Stimulated activated CD8-positive, alpha-beta memory T cell treated with anti-CD3 and anti-CD28 coated beads, Interleukin-15, amount 100 ng/mL, for 24 hours (primary cell): ENCODE measurements at regions not wholly inside any gene's neighbourhood (a gene's known extent, or its start where the extent isn't known, plus 50 kb on each side); places are given as distances from the start of the nearest gene placed in this dataset.
"Not testable (repeated sequence)": the region's sequence is repeated elsewhere in the genome, so short reads cannot be mapped to it uniquely, and the experiment has no call there.

Experiments used
- DNase-seq: peaks from one replicate; pipeline ENCODE4 v3.0.0-alpha.2; 2020; ENCODE audit warnings: low read depth

GRCh38 chr12:92987362-92987761, 58.3 kb upstream of the EEA1 start:
- no peak for DNase-seq

DNA sequence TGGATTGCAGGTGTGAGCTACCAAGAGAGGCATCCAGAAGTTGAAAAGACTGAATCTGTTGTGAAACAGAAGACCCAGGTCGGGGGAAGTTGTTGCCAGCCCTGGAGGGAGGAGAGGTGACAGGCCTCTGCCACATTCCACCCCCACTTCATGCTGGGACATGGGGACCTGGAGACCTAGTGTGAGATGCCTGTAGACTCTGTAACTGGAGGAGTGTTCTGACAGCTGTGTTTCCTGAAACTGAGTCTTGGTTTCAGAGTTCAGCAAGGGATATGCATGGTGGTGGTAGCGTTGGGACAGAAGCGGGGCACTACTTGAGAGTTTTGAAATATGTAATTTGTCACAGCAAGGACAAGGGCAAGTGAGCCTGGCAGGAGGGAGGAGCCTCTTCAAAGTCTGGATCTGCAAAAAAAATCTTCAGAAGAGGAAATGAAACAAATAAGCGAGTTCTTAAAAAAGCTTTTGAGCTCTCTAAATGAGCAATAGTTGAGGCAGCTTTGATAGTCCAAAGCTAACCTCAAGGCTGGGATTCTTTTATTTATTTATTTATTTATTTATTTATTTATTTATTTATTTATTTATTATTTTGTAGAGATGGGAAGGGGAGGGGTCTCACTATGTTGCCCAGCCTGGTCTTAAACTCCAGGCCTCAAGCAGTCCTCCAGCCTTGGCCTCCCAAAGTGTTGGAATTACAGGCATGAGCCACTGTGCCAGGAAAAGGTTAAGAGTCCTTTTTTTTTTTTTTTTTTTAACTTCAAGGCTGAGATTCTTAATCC, 58.9 kb upstream of the EEA1 start:
- DNase-seq = no peak

- no peak for DNase-seq
Measured at GRCh38 chr12:92988622-92989130, 59.6 kb upstream of the EEA1 start.

GRCh38 chr12:92989715-92990484, 60.8 kb upstream of the EEA1 start:
- DNase-seq = no peak

DNA sequence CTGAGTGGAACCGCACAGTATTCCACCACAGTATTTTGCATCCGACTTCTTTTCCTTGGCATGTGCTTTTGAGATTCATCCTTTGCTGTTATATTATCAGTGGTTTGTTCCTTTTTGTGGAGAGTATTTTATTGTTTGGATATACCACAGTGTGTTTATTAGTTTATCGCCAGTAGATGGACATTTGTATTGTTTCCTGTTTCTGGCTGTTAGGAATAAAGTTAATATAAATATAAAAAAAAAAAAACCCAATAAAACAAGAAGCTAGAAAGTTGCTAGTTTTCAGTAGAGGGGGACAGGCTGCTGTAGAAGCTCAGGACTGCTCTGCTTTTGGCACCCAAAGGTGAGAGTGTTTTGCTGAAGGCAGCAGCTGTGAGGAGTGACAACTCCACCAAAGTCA, 62.0 kb upstream of the EEA1 start:
- no peak for DNase-seq

GRCh38 chr12:92992041-92992440, 62.9 kb upstream of the EEA1 start:
- DNase-seq = no peak

- no peak for DNase-seq
Measured at GRCh38 chr12:92993259-92993658, 64.2 kb upstream of the EEA1 start.

GRCh38 chr12:92995258-92995903, 66.3 kb upstream of the EEA1 start:
- no peak for DNase-seq

DNA sequence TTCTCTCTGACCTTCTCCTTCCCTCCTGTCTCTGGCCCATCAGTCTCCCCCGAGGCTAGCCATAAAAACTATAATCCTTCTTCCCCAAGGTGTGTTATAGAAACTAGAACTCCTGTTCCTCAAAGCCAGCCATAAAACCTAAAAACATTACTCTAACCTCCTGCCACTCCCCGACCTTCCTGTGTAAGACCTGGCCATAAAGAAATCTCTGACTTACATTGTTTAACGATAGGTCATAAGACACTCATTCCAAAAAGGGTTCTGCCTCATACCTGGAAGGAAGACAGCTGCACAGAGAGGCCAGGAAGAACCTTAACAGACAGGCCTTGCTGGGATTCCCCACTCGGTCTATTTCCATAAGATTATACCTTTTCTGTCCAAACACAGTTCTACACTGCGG, 70.9 kb upstream of the EEA1 start:
- no peak for DNase-seq

GRCh38 chr12:93001407-93001806, 72.3 kb upstream of the EEA1 start:
- DNase-seq = no peak

DNA sequence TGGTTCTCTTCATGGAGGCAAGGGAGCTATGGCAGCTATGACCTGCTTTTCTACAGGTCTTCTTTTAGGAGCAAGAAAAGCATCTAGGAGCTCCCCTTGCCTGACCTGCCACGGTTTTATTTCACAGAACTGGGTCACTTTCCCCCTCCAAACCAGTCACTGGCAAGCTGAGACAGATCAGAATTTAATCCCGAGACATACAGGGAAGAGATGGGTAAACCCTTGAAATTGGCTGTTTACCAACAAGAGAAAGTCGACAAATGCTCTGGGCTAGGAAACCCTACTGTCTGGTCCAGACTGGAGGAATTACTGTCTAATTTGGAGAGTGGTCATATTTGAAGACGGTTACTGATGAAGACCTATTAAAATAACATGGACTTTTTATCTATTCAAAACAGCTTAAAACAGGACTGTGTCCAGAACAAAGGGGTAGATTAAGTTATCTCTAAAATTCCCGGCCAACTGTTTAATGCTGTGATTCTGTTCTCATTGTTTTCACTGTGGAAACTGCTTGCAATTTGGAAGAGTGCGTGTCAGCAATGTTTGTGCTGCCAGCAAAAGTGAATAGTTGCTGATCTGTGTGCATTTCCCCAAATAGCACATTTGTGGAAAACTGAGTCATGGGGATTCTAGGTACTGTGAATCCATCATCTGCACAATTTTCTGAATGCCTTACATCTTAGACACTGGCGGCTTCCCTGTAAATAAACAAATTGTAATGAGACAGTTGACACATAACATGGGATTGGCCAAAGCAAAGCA, 73.4 kb upstream of the EEA1 start:
- DNase-seq = no peak

GRCh38 chr12:93003531-93004239, 74.6 kb upstream of the EEA1 start:
- DNase-seq = no peak

GRCh38 chr12:93005928-93006392, 76.9 kb upstream of the EEA1 start:
- no peak for DNase-seq

DNA sequence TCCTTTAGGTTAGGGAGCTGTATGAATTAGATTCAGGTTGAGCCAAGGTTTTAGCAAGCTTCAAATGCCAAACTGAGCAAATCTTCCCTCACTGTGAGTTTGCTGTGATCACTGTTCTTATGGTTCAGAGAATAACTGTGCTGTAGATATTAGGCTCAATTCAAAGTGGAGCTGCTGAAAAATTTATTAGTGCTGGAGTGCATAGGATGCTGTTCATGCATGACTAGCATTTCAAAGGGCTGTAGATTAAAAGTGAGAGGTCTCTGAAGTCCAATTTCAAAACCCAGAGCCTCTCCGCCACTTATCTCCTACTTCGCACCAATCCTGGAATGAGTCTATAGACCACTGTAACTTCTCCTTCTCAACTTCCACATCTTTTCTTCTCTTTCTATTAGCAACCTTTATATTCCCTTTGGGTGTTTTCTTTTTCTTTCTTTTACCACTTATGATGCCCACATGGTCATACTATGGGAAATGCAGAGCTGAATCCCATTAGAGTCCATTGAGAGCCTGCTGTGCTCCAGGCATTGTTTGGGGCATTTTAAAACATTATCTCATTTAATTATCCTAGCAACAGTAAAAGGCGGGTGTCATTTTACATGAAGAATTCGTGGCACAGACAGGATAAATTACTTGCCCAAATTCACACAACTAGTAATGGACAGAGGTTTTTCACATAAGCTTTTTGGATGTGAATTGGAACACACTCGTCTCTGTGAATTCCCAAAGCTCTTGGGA, 77.5 kb upstream of the EEA1 start:
- no peak for DNase-seq

GRCh38 chr12:93007544-93007943, 78.4 kb upstream of the EEA1 start:
- DNase-seq = no peak

DNA sequence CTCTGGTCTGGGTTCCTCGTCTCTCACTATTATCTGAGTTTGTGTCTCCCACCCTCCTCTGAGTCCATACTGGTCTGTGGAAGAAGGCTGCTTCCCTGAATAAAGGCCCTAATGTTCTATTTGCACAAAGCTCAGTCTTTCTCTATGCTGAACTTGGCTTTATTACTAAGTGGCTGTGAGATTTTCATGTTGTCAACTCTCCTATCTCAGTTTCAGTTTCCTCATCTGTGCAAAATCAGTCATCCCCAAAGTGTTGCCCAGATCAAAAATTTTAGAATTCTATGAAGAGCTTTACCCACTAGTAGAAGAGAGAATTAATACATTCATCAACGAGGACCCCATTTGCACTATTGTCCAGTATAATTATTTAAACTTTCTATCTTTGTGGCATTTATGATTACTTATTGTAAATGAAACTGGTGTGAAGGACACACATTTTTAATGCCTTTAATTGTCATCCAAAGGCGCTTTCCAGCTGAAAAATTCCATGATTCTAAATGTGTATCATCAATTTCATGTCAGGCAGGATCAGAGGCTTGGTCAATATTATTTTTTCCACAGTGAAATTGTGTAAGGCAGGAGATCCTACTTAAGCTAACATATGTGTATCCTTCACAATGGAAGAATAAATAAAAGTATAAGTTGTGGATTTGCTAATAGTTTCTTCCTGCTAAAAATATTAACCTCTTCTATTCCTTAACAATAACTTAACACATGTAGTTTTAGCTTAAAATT, 79.1 kb upstream of the EEA1 start:
- DNase-seq = no peak

- not testable (repeated sequence) for DNase-seq
Measured at GRCh38 chr12:93008880-93009279, 79.8 kb upstream of the EEA1 start.

- no peak for DNase-seq
Measured at GRCh38 chr12:93009533-93009932, 80.4 kb upstream of the EEA1 start.

- DNase-seq = no peak
Measured at GRCh38 chr12:93010461-93010860, 81.4 kb upstream of the EEA1 start.

GRCh38 chr12:93011100-93011499, 82.0 kb upstream of the EEA1 start:
- DNase-seq = no peak
